ENCODE measurements at regions not wholly inside any gene's neighbourhood (a gene's known extent, or its start where the extent isn't known, plus 50 kb on each side); places are given as distances from the start of the nearest gene placed in this dataset.

DNA sequence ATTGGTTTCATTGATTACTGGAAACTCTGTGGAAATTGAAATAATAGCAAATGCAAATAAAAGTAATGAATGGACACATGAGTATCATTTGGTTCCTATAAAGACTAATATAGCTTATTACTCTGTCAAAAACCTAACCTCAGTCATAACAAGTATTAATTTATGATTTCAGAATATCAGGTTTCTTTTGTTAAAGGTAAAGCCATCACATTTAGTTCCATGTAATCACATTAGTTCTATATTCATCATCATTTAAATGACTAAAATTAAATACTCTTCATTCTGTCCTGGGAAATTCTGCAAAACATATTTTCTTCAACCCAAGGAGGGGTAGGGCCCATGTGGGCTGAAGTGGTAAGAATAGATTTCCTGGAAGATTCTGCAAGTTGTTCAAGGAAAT, 68.2 kb upstream of the ANO3 start (continued):
- TF ChIP-seq, protein P1, sequence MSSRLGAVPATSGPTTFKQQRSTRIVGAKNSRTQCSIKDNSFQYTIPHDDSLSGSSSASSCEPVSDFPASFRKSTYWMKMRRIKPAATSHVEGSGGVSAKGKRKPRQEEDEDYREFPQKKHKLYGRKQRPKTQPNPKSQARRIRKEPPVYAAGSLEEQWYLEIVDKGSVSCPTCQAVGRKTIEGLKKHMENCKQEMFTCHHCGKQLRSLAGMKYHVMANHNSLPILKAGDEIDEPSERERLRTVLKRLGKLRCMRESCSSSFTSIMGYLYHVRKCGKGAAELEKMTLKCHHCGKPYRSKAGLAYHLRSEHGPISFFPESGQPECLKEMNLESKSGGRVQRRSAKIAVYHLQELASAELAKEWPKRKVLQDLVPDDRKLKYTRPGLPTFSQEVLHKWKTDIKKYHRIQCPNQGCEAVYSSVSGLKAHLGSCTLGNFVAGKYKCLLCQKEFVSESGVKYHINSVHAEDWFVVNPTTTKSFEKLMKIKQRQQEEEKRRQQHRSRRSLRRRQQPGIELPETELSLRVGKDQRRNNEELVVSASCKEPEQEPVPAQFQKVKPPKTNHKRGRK (CRISPR knock-in tag; IDR thresholded peaks at IDR 0.05; ENCODE audit: borderline replicate concordance), result no peak
- no peak for TF ChIP-seq NR2C2 (CRISPR knock-in tag; IDR thresholded peaks at IDR 0.05)
- no peak for TF ChIP-seq FOXP1 (CRISPR knock-in tag; IDR thresholded peaks at IDR 0.05; ENCODE audit: borderline replicate concordance)
- TF ChIP-seq, protein P2, sequence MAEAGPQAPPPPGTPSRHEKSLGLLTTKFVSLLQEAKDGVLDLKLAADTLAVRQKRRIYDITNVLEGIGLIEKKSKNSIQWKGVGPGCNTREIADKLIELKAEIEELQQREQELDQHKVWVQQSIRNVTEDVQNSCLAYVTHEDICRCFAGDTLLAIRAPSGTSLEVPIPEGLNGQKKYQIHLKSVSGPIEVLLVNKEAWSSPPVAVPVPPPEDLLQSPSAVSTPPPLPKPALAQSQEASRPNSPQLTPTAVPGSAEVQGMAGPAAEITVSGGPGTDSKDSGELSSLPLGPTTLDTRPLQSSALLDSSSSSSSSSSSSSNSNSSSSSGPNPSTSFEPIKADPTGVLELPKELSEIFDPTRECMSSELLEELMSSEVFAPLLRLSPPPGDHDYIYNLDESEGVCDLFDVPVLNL (CRISPR knock-in tag; IDR thresholded peaks at IDR 0.05; ENCODE audit: borderline replicate concordance, low read depth), result no peak
- no peak for TF ChIP-seq NR3C1 (CRISPR knock-in tag; conservative IDR thresholded peaks at IDR 0.05; ENCODE audit: low read depth)
- TF ChIP-seq, protein P3, sequence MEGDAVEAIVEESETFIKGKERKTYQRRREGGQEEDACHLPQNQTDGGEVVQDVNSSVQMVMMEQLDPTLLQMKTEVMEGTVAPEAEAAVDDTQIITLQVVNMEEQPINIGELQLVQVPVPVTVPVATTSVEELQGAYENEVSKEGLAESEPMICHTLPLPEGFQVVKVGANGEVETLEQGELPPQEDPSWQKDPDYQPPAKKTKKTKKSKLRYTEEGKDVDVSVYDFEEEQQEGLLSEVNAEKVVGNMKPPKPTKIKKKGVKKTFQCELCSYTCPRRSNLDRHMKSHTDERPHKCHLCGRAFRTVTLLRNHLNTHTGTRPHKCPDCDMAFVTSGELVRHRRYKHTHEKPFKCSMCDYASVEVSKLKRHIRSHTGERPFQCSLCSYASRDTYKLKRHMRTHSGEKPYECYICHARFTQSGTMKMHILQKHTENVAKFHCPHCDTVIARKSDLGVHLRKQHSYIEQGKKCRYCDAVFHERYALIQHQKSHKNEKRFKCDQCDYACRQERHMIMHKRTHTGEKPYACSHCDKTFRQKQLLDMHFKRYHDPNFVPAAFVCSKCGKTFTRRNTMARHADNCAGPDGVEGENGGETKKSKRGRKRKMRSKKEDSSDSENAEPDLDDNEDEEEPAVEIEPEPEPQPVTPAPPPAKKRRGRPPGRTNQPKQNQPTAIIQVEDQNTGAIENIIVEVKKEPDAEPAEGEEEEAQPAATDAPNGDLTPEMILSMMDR (IDR thresholded peaks at IDR 0.05), result no peak
- TF ChIP-seq, protein P4, sequence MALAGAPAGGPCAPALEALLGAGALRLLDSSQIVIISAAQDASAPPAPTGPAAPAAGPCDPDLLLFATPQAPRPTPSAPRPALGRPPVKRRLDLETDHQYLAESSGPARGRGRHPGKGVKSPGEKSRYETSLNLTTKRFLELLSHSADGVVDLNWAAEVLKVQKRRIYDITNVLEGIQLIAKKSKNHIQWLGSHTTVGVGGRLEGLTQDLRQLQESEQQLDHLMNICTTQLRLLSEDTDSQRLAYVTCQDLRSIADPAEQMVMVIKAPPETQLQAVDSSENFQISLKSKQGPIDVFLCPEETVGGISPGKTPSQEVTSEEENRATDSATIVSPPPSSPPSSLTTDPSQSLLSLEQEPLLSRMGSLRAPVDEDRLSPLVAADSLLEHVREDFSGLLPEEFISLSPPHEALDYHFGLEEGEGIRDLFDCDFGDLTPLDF (CRISPR knock-in tag; IDR thresholded peaks at IDR 0.05), result no peak
- no peak for TF ChIP-seq ZNF416 (CRISPR knock-in tag; IDR thresholded peaks at IDR 0.05)
- no peak for TF ChIP-seq ETV6 (CRISPR knock-in tag; IDR thresholded peaks at IDR 0.05)
- TF ChIP-seq, protein P5, sequence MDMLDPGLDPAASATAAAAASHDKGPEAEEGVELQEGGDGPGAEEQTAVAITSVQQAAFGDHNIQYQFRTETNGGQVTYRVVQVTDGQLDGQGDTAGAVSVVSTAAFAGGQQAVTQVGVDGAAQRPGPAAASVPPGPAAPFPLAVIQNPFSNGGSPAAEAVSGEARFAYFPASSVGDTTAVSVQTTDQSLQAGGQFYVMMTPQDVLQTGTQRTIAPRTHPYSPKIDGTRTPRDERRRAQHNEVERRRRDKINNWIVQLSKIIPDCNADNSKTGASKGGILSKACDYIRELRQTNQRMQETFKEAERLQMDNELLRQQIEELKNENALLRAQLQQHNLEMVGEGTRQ (CRISPR knock-in tag; IDR thresholded peaks at IDR 0.05), result no peak
- no peak for TF ChIP-seq RELA (CRISPR knock-in tag; IDR thresholded peaks at IDR 0.05; ENCODE audit: borderline replicate concordance)

DNA sequence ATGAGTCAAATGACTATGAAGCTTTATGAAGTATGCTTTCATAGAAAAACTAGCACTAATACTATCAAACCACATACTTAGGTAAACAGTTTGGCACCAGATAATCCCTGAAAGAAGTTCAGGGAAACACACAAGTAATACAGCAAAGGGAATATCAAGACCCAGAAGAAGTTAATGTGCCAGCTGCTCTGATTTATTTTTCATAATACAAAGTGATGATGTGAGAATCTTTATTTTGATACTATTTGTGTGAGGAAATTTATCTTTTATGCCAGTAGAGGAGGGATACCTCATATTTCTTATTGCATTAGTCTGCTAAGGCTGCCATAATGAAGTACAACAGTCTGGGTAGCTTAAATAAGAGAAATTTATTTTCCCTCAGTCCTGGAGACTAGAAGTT, 67.7 kb upstream of the ANO3 start:
- CTCF ChIA-PET, result no interaction called here
- no peak overlapping the region for H3K4me3 Mint-ChIP-seq
- no peaks in the 10 kb centered on the region for H3K9me3 Mint-ChIP-seq
- H3K27ac Mint-ChIP-seq, result no peak overlapping the region
- DNase-seq (ENCODE audit: low spot score) (no peak), ATAC-seq (no peak)
- H3K4me1 Mint-ChIP-seq, result no peaks in the 10 kb centered on the region
- H3K36me3 Mint-ChIP-seq, result no peaks in the 10 kb centered on the region
- POLR2A ChIA-PET, result no interaction called here
- no peaks in the 10 kb centered on the region for H3K27me3 Mint-ChIP-seq (ENCODE audit: low read depth)
- TF ChIP-seq SMAD3 (CRISPR knock-in tag; IDR thresholded peaks at IDR 0.05; ENCODE audit: borderline replicate concordance) (no peak), ZNF423 (CRISPR knock-in tag; IDR thresholded peaks at IDR 0.05) (no peak), SOX15 (CRISPR knock-in tag; IDR thresholded peaks at IDR 0.05) (no peak), OVOL2 (CRISPR knock-in tag; IDR thresholded peaks at IDR 0.05; ENCODE audit: borderline replicate concordance) (no peak)
- TF ChIP-seq, protein P6, sequence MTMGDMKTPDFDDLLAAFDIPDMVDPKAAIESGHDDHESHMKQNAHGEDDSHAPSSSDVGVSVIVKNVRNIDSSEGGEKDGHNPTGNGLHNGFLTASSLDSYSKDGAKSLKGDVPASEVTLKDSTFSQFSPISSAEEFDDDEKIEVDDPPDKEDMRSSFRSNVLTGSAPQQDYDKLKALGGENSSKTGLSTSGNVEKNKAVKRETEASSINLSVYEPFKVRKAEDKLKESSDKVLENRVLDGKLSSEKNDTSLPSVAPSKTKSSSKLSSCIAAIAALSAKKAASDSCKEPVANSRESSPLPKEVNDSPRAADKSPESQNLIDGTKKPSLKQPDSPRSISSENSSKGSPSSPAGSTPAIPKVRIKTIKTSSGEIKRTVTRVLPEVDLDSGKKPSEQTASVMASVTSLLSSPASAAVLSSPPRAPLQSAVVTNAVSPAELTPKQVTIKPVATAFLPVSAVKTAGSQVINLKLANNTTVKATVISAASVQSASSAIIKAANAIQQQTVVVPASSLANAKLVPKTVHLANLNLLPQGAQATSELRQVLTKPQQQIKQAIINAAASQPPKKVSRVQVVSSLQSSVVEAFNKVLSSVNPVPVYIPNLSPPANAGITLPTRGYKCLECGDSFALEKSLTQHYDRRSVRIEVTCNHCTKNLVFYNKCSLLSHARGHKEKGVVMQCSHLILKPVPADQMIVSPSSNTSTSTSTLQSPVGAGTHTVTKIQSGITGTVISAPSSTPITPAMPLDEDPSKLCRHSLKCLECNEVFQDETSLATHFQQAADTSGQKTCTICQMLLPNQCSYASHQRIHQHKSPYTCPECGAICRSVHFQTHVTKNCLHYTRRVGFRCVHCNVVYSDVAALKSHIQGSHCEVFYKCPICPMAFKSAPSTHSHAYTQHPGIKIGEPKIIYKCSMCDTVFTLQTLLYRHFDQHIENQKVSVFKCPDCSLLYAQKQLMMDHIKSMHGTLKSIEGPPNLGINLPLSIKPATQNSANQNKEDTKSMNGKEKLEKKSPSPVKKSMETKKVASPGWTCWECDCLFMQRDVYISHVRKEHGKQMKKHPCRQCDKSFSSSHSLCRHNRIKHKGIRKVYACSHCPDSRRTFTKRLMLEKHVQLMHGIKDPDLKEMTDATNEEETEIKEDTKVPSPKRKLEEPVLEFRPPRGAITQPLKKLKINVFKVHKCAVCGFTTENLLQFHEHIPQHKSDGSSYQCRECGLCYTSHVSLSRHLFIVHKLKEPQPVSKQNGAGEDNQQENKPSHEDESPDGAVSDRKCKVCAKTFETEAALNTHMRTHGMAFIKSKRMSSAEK (CRISPR knock-in tag; IDR thresholded peaks at IDR 0.05; ENCODE audit: borderline replicate concordance), result no peak
- TF ChIP-seq, protein P7, sequence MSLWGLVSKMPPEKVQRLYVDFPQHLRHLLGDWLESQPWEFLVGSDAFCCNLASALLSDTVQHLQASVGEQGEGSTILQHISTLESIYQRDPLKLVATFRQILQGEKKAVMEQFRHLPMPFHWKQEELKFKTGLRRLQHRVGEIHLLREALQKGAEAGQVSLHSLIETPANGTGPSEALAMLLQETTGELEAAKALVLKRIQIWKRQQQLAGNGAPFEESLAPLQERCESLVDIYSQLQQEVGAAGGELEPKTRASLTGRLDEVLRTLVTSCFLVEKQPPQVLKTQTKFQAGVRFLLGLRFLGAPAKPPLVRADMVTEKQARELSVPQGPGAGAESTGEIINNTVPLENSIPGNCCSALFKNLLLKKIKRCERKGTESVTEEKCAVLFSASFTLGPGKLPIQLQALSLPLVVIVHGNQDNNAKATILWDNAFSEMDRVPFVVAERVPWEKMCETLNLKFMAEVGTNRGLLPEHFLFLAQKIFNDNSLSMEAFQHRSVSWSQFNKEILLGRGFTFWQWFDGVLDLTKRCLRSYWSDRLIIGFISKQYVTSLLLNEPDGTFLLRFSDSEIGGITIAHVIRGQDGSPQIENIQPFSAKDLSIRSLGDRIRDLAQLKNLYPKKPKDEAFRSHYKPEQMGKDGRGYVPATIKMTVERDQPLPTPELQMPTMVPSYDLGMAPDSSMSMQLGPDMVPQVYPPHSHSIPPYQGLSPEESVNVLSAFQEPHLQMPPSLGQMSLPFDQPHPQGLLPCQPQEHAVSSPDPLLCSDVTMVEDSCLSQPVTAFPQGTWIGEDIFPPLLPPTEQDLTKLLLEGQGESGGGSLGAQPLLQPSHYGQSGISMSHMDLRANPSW (CRISPR knock-in tag; conservative IDR thresholded peaks at IDR 0.05; ENCODE audit: low read depth), result no peak
- TF ChIP-seq, protein P8, sequence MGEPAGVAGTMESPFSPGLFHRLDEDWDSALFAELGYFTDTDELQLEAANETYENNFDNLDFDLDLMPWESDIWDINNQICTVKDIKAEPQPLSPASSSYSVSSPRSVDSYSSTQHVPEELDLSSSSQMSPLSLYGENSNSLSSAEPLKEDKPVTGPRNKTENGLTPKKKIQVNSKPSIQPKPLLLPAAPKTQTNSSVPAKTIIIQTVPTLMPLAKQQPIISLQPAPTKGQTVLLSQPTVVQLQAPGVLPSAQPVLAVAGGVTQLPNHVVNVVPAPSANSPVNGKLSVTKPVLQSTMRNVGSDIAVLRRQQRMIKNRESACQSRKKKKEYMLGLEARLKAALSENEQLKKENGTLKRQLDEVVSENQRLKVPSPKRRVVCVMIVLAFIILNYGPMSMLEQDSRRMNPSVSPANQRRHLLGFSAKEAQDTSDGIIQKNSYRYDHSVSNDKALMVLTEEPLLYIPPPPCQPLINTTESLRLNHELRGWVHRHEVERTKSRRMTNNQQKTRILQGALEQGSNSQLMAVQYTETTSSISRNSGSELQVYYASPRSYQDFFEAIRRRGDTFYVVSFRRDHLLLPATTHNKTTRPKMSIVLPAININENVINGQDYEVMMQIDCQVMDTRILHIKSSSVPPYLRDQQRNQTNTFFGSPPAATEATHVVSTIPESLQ (CRISPR knock-in tag; IDR thresholded peaks at IDR 0.05), result no peak
- TF ChIP-seq, protein P9, sequence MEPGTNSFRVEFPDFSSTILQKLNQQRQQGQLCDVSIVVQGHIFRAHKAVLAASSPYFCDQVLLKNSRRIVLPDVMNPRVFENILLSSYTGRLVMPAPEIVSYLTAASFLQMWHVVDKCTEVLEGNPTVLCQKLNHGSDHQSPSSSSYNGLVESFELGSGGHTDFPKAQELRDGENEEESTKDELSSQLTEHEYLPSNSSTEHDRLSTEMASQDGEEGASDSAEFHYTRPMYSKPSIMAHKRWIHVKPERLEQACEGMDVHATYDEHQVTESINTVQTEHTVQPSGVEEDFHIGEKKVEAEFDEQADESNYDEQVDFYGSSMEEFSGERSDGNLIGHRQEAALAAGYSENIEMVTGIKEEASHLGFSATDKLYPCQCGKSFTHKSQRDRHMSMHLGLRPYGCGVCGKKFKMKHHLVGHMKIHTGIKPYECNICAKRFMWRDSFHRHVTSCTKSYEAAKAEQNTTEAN (CRISPR knock-in tag; IDR thresholded peaks at IDR 0.05), result no peak
